ENCODE measurements at regions not wholly inside any gene's neighbourhood (a gene's known extent, or its start where the extent isn't known, plus 50 kb on each side); places are given as distances from the start of the nearest gene placed in this dataset.

DNA sequence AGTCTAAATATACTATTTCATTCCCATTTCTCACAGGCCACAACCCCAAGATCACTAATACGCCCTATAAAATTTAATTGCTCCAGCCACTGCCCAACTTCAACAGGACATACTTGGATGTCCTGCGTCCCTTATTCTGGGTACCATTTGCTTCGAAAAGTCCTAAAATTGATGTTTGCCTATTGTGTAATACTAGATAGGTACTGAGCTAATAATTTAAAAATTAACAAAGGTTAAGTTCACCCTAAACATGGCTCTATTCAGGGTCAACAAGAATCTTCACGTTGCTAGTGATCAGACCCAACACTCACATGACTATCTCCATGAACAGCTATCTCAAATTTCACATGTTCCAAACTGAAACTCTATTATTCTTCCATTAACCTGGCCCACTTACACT, 296.4 kb upstream of the RND3 start:
- Histone ChIP-seq H3K4me1 (ENCODE audit: control insufficient read depth, insufficient read depth, low read length) (no peaks in the 10 kb centered on the region), H3K4me3 (ENCODE audit: low read length in 2 of 2) (no peak overlapping the region), H3K36me3 (ENCODE audit: control insufficient read depth in 2 of 2, insufficient read depth in 2 of 2, low read length in 2 of 2) (no peaks in the 10 kb centered on the region), H3K27me3 (ENCODE audit: control insufficient read depth in 1 of 2, insufficient read depth in 2 of 2, low read length in 2 of 2) (no peaks in the 10 kb centered on the region), H3K9me3 (ENCODE audit: control insufficient read depth in 2 of 2, low read length in 2 of 2) (no peaks in the 10 kb centered on the region), H3K27ac (ENCODE audit: low read length) (no peak overlapping the region), H3K9ac (ENCODE audit: low read length in 2 of 2) (no peak overlapping the region)

DNA sequence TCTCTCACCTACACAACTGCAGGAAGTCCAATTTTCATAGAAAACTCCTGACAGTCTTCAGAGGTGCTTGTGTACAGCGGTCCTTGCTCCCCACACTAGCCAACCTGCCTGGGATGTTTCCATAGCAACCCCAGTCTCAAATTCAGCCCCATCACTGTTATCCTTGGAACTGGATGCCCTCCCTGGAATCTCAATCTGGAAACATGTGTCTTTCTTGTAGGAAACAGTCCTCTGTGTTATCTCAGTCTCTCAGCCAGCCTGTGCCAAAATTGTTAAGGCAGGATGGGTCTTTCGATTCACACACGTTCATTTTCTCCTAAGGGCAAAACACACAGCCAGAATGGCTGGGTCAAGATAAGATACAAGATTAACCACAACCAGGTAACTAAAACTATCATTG, 295.5 kb upstream of the RND3 start:
- H3K27me3 ChIP-seq (ENCODE audit: control insufficient read depth in 1 of 2, insufficient read depth in 2 of 2, low read length in 2 of 2): no peaks in the 10 kb centered on the region
- H3K4me1 ChIP-seq (ENCODE audit: control insufficient read depth, insufficient read depth, low read length): no peaks in the 10 kb centered on the region
- H3K9ac ChIP-seq (ENCODE audit: low read length in 2 of 2): no peak overlapping the region
- H3K9me3 ChIP-seq (ENCODE audit: control insufficient read depth in 2 of 2, low read length in 2 of 2): no peaks in the 10 kb centered on the region
- no peaks in the 10 kb centered on the region for H3K36me3 ChIP-seq (ENCODE audit: control insufficient read depth in 2 of 2, insufficient read depth in 2 of 2, low read length in 2 of 2)
- no peak overlapping the region for H3K27ac ChIP-seq (ENCODE audit: low read length)
- no peak overlapping the region for H3K4me3 ChIP-seq (ENCODE audit: low read length in 2 of 2)

DNA sequence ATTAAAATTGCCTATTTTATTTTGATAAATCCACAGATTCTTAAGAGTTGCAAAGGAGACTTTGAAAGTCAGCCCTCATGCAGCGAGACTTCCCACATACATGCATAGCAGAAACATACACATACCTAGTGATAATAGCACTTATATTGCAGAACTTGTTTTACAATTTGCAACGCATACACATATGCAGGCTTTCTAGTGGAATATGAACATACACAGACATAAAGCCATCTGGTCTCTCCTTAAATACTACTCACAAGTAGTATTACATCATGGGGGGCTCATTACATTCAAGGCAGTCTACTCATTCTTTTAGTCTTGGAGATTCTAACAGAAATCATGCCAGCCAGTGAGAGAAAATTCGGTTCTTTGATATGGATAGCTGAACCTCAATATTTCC, 295.1 kb upstream of the RND3 start:
- no peaks in the 10 kb centered on the region for H3K36me3 ChIP-seq (ENCODE audit: control insufficient read depth in 2 of 2, insufficient read depth in 2 of 2, low read length in 2 of 2)
- no peak overlapping the region for H3K9ac ChIP-seq (ENCODE audit: low read length in 2 of 2)
- no peak overlapping the region for H3K27ac ChIP-seq (ENCODE audit: low read length)
- no peaks in the 10 kb centered on the region for H3K4me1 ChIP-seq (ENCODE audit: control insufficient read depth, insufficient read depth, low read length)
- H3K27me3 ChIP-seq (ENCODE audit: control insufficient read depth in 1 of 2, insufficient read depth in 2 of 2, low read length in 2 of 2): no peaks in the 10 kb centered on the region
- no peak overlapping the region for H3K4me3 ChIP-seq (ENCODE audit: low read length in 2 of 2)
- H3K9me3 ChIP-seq (ENCODE audit: control insufficient read depth in 2 of 2, low read length in 2 of 2): no peaks in the 10 kb centered on the region

DNA sequence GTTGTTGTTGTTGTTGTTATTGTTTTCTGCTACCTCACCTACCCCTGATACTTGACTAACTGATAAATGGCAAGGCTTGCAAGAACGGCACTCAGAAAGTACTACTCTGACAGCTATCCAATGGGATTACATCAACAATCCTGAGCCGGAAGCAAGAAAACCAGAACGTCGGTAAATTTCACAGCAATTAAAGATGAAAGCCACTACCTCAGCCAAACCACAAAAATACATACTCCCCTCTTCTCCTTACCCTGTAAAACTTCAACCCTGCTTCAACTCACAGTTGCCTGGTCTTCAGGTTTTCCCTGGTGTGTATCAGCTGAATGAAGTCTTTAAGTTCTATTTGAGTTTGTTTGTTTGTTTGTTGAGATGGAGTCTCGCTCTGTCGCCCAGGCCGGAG, 293.7 kb upstream of the RND3 start:
- Histone ChIP-seq H3K4me1 (ENCODE audit: control insufficient read depth, insufficient read depth, low read length) (no peaks in the 10 kb centered on the region), H3K9me3 (ENCODE audit: control insufficient read depth in 2 of 2, low read length in 2 of 2) (no peaks in the 10 kb centered on the region), H3K27ac (ENCODE audit: low read length) (no peak overlapping the region), H3K4me3 (ENCODE audit: low read length in 2 of 2) (no peak overlapping the region), H3K27me3 (ENCODE audit: control insufficient read depth in 1 of 2, insufficient read depth in 2 of 2, low read length in 2 of 2) (no peaks in the 10 kb centered on the region), H3K36me3 (ENCODE audit: control insufficient read depth in 2 of 2, insufficient read depth in 2 of 2, low read length in 2 of 2) (no peaks in the 10 kb centered on the region), H3K9ac (ENCODE audit: low read length in 2 of 2) (no peak overlapping the region)

DNA sequence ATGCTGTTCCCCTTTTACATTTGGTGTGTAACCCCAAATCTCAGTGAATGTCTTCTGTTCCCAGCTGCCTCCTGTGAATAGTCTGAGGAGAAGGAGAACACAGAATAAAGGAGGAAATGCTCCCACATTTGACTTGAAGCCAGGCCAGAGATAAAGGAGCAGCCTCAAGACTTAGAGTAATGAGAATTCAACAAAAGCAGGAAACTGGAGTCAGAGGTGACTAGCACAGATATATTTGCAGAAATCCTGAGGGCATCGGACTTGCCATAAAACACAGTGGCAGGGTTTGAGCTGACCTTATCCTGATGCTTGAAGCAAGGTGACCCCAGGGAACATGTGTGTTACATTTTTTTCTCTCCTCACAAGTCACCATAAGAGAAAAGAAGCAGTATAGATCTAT, 291.4 kb upstream of the RND3 start:
- H3K27ac ChIP-seq (ENCODE audit: low read length): no peak overlapping the region
- no peak overlapping the region for H3K4me3 ChIP-seq (ENCODE audit: low read length in 2 of 2)
- H3K27me3 ChIP-seq (ENCODE audit: control insufficient read depth in 1 of 2, insufficient read depth in 2 of 2, low read length in 2 of 2): no peaks in the 10 kb centered on the region
- no peak overlapping the region for H3K9ac ChIP-seq (ENCODE audit: low read length in 2 of 2)
- no peaks in the 10 kb centered on the region for H3K9me3 ChIP-seq (ENCODE audit: control insufficient read depth in 2 of 2, low read length in 2 of 2)
- no peaks in the 10 kb centered on the region for H3K4me1 ChIP-seq (ENCODE audit: control insufficient read depth, insufficient read depth, low read length)
- no peaks in the 10 kb centered on the region for H3K36me3 ChIP-seq (ENCODE audit: control insufficient read depth in 2 of 2, insufficient read depth in 2 of 2, low read length in 2 of 2)

DNA sequence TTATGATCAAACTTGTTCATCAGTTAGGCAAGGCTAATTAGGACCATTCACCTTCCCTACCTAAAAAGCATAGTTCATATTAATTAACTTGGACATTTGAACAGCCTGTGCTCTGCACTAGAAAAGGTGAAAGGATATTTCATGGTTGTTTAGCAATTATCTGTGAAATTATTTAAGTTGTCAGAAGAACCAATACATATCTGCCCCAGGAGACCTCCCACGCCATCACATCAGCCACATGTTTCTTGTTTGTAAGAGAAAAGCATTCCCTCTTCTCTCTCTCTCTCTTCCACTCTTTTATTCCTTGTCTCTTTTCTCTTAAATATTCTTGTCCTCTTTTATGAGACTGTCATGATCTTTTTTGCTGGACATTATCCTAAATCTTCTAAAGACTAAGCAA, 282.0 kb upstream of the RND3 start:
- Histone ChIP-seq H3K36me3 (ENCODE audit: control insufficient read depth in 2 of 2, insufficient read depth in 2 of 2, low read length in 2 of 2) (no peaks in the 10 kb centered on the region), H3K4me1 (ENCODE audit: control insufficient read depth, insufficient read depth, low read length) (no peaks in the 10 kb centered on the region), H3K27me3 (ENCODE audit: control insufficient read depth in 1 of 2, insufficient read depth in 2 of 2, low read length in 2 of 2) (no peaks in the 10 kb centered on the region), H3K4me3 (ENCODE audit: low read length in 2 of 2) (no peak overlapping the region), H3K9me3 (ENCODE audit: control insufficient read depth in 2 of 2, low read length in 2 of 2) (no peaks in the 10 kb centered on the region), H3K27ac (ENCODE audit: low read length) (no peak overlapping the region), H3K9ac (ENCODE audit: low read length in 2 of 2) (no peak overlapping the region)

DNA sequence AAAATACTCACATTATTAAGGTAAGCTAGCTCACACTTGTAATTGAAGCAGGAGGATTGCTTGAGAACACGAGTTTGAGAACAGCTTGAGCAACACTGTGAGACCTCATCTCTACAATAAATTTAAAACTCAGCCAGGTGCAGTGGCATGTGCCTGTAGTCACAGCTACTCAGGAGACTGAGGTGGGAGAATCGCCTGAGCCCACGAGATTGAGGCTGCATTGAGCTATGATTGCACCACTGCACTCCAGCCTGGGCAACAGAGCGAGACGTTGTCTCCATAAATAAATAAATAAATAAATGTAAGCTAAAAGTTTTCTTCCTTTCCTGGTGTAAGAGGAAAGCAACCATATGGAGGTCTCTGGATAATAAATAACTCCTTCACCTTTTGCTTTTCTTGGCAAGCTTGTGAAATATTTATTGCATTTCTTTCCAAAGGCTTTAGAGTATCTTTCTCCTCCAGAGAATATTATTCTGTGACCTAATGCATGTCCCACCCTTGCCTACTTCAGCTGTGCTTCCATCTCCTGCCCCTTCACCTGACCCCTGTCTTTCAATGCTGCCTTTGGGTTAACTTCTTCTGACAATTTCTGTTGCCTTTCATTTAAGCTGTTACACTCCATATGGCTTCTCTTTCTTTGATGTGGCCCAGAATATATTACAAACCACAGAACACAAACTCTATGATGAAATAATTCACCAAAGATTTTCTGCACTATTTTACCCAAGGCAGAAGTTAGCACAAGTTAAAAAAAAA, 280.7 kb upstream of the RND3 start:
- H3K27ac ChIP-seq (ENCODE audit: low read length): no peak overlapping the region
- no peaks in the 10 kb centered on the region for H3K27me3 ChIP-seq (ENCODE audit: control insufficient read depth in 1 of 2, insufficient read depth in 2 of 2, low read length in 2 of 2)
- H3K36me3 ChIP-seq (ENCODE audit: control insufficient read depth in 2 of 2, insufficient read depth in 2 of 2, low read length in 2 of 2): no peaks in the 10 kb centered on the region
- H3K9me3 ChIP-seq (ENCODE audit: control insufficient read depth in 2 of 2, low read length in 2 of 2): no peaks in the 10 kb centered on the region
- no peaks in the 10 kb centered on the region for H3K4me1 ChIP-seq (ENCODE audit: control insufficient read depth, insufficient read depth, low read length)
- H3K9ac ChIP-seq (ENCODE audit: low read length in 2 of 2): no peak overlapping the region
- no peak overlapping the region for H3K4me3 ChIP-seq (ENCODE audit: low read length in 2 of 2)

DNA sequence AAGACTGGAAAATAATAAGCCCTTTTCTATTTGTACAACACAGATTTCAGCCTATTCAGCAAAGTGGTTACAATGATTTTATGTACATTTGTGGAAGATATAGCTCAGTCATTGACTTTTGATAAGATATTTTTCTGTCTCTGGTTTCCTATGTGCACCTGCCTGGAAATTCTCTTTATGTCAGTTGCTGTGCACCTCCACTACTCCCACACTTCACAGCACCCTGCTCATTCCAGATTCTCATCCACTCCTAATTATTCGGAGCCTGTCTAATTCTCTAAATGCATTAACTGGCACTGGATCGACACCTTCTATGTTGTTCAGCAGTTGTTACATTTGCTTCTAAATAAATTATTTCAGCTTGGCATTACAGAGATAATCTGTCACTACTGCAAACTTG, 275.1 kb upstream of the RND3 start:
- H3K27me3 ChIP-seq (ENCODE audit: control insufficient read depth in 1 of 2, insufficient read depth in 2 of 2, low read length in 2 of 2): no peaks in the 10 kb centered on the region
- no peaks in the 10 kb centered on the region for H3K4me1 ChIP-seq (ENCODE audit: control insufficient read depth, insufficient read depth, low read length)
- no peak overlapping the region for H3K27ac ChIP-seq (ENCODE audit: low read length)
- H3K4me3 ChIP-seq (ENCODE audit: low read length in 2 of 2): no peak overlapping the region
- H3K9me3 ChIP-seq (ENCODE audit: control insufficient read depth in 2 of 2, low read length in 2 of 2): peaks cover 0 to 4% of the 10 kb centered on the region in 2 donors
- no peaks in the 10 kb centered on the region for H3K36me3 ChIP-seq (ENCODE audit: control insufficient read depth in 2 of 2, insufficient read depth in 2 of 2, low read length in 2 of 2)
- no peak overlapping the region for H3K9ac ChIP-seq (ENCODE audit: low read length in 2 of 2)

DNA sequence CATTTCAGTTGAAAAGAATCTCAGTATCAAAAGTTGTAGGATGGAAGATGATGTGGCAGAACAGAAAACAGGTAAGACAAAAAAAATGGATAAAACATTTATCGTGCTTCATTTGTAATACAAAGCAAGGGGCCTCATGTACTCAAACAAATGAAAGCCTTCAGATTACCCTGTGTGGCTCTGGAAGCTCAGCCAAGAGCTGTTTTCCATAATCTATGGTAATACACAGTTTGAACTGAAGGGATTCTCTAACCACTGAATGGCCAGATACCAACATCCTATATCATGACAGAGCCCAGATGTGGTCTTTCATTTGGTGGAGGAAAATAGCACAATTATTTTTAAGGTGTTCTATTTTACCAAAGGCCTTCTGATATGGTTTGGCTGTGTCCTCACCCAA, 272.1 kb upstream of the RND3 start:
- H3K4me1 ChIP-seq (ENCODE audit: control insufficient read depth, insufficient read depth, low read length): no peaks in the 10 kb centered on the region
- no peaks in the 10 kb centered on the region for H3K36me3 ChIP-seq (ENCODE audit: control insufficient read depth in 2 of 2, insufficient read depth in 2 of 2, low read length in 2 of 2)
- H3K27me3 ChIP-seq (ENCODE audit: control insufficient read depth in 1 of 2, insufficient read depth in 2 of 2, low read length in 2 of 2): no peaks in the 10 kb centered on the region
- no peak overlapping the region for H3K9ac ChIP-seq (ENCODE audit: low read length in 2 of 2)
- no peak overlapping the region for H3K4me3 ChIP-seq (ENCODE audit: low read length in 2 of 2)
- peaks cover 0 to 4% of the 10 kb centered on the region in 2 donors for H3K9me3 ChIP-seq (ENCODE audit: control insufficient read depth in 2 of 2, low read length in 2 of 2)
- no peak overlapping the region for H3K27ac ChIP-seq (ENCODE audit: low read length)

DNA sequence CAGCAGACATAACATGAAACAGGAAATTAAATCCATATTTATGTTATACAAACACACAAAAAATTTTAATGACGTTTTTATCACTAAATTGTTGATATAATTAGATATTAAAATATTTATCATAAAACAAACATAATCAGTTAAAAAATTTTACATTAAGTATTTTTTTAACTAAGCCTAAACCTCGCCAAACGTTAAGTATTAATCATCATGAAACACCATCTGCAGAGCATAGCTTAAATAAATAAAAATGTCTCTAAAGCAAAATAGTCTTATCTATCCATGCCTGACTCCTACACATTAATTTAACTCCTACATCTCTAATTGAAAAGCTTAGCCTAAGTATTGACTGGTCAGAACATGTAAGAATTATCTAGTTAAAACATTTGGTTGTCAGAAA, 271.6 kb upstream of the RND3 start:
- Histone ChIP-seq H3K4me1 (ENCODE audit: control insufficient read depth, insufficient read depth, low read length) (no peaks in the 10 kb centered on the region), H3K4me3 (ENCODE audit: low read length in 2 of 2) (no peak overlapping the region), H3K27ac (ENCODE audit: low read length) (no peak overlapping the region), H3K36me3 (ENCODE audit: control insufficient read depth in 2 of 2, insufficient read depth in 2 of 2, low read length in 2 of 2) (no peaks in the 10 kb centered on the region), H3K9me3 (ENCODE audit: control insufficient read depth in 2 of 2, low read length in 2 of 2) (peaks cover 0 to 4% of the 10 kb centered on the region in 2 donors), H3K27me3 (ENCODE audit: control insufficient read depth in 1 of 2, insufficient read depth in 2 of 2, low read length in 2 of 2) (no peaks in the 10 kb centered on the region), H3K9ac (ENCODE audit: low read length in 2 of 2) (no peak overlapping the region)

DNA sequence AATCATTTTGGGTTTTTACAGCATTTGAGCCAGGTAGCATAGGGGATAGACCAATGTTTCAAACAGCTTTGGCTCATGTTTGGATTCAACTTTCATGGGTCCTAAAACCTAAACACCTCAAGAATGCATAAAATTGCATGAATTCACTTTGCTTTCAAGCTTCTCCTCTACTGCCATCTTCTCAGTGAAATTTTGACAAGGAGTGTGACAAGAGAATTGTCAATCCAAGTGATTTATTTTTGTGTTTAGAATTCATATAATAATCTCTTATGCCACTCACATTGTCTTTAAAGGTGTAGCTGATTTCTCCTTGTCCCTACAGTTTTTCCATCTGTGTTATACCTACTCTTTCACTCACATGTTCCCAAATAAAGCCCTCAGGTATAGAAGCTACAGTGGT, 264.8 kb upstream of the RND3 start:
- Histone ChIP-seq H3K9me3 (ENCODE audit: control insufficient read depth in 2 of 2, low read length in 2 of 2) (no peaks in the 10 kb centered on the region), H3K27me3 (ENCODE audit: control insufficient read depth in 1 of 2, insufficient read depth in 2 of 2, low read length in 2 of 2) (no peaks in the 10 kb centered on the region), H3K27ac (ENCODE audit: low read length) (no peak overlapping the region), H3K36me3 (ENCODE audit: control insufficient read depth in 2 of 2, insufficient read depth in 2 of 2, low read length in 2 of 2) (no peaks in the 10 kb centered on the region), H3K9ac (ENCODE audit: low read length in 2 of 2) (no peak overlapping the region), H3K4me3 (ENCODE audit: low read length in 2 of 2) (no peak overlapping the region), H3K4me1 (ENCODE audit: control insufficient read depth, insufficient read depth, low read length) (no peaks in the 10 kb centered on the region)

Data from stomach smooth muscle (tissue), 2 donors.